ENCODE measurements at regions not wholly inside any gene's neighbourhood (a gene's known extent, or its start where the extent isn't known, plus 50 kb on each side); places are given as distances from the start of the nearest gene placed in this dataset.

DNA sequence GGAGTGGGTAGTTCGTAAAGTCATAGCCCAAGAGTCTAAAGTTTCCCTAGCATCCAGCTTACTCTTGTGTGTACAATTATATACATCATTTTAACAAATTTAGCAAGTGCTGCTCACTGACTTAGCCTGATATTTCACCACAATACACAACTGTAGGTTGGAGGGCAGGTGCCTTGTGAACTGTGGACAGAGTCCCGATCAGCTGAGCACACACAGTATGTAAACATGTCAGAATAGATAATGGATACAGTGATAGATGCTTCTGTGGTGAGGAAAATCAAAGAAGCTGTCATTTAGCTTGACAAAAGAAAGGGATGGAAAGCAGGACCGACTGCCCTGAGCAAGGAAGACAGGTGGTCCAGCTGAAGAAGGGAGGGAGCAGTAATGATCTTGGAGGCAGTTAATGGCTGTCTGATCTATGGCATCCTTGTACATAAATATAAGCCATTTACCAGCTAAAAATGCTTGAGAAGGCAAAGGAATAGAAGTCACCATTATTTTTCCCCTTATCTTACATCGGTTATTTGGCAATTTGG lies 372.8 kb upstream of the UBE2E3 start:
- Histone ChIP-seq H3K4me1 (no peaks in the 10 kb centered on the region), H3K27me3 (no peaks in the 10 kb centered on the region), H3K27ac (no peak overlapping the region), H3K4me3 (replicated peaks in 1 of 3) (no peak overlapping the region), H3K36me3 (no peaks in the 10 kb centered on the region), H3K9me3 (no peaks in the 10 kb centered on the region)
- no peak for DNase-seq
- intact Hi-C loops (cut with DNase I) = no loop called here
- WGBS, 2 donors = 65 to 74% methylated on average over 4 of the region's 4 CpGs
- TF ChIP-seq CTCF (IDR thresholded peaks at IDR 0.05) = no peak
- no peak for TF ChIP-seq POLR2A (IDR thresholded peaks at IDR 0.05)

GRCh38 chr2:180604077-180604476 lies 376.3 kb upstream of the UBE2E3 start:
- H3K4me1 ChIP-seq = no peaks in the 10 kb centered on the region
- no peak for TF ChIP-seq CTCF (IDR thresholded peaks at IDR 0.05)
- no peak for TF ChIP-seq POLR2A (IDR thresholded peaks at IDR 0.05)

DNA sequence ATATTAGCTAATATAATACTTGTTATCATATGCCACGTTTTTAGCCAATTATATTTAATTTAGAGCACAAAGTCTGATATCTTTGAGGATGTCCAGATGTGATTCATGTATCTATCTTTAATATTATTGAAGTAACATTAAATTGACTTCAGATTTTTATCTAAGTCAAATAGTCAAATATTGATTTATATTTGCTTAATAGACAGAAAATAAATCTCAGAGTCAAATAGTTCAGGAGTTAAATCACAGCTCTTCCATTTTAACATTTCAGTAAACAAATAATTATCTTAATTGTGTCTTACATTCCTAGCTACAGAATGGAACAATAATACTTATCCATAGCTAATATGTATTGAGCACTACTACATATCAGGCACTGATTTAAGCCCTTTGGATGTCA lies 379.4 kb upstream of the UBE2E3 start:
- no peaks in the 10 kb centered on the region for H3K36me3 ChIP-seq
- no peak overlapping the region for H3K4me3 ChIP-seq (replicated peaks in 1 of 3)
- DNase-seq = no peak
- no peaks in the 10 kb centered on the region for H3K9me3 ChIP-seq
- TF ChIP-seq POLR2A (IDR thresholded peaks at IDR 0.05) (no peak), CTCF (IDR thresholded peaks at IDR 0.05) (no peak)
- no peak overlapping the region for H3K27ac ChIP-seq
- no peaks in the 10 kb centered on the region for H3K27me3 ChIP-seq
- intact Hi-C loops (cut with DNase I) = no loop called here
- 63 to 72% methylated on average over 1 of the region's 1 CpG for WGBS, 2 donors
- no peaks in the 10 kb centered on the region for H3K4me1 ChIP-seq

More at GRCh38 chr2:180604077-180604476, 376.3 kb upstream of the UBE2E3 start:
- intact Hi-C loops (cut with DNase I) = no loop called here
- 56 to 57% methylated on average over 4 of the region's 4 CpGs for WGBS, 2 donors
- no peak overlapping the region for H3K4me3 ChIP-seq (replicated peaks in 1 of 3)
- H3K9me3 ChIP-seq = no peaks in the 10 kb centered on the region
- H3K36me3 ChIP-seq = no peaks in the 10 kb centered on the region
- H3K27me3 ChIP-seq = no peaks in the 10 kb centered on the region
- H3K27ac ChIP-seq = no peak overlapping the region
- no peak for DNase-seq

GRCh38 chr2:180599804-180600203 lies 380.6 kb upstream of the UBE2E3 start:
- 60 to 66% methylated on average over 4 of the region's 4 CpGs for WGBS, 2 donors
- TF ChIP-seq CTCF (IDR thresholded peaks at IDR 0.05) (no peak), POLR2A (IDR thresholded peaks at IDR 0.05) (no peak)

DNA sequence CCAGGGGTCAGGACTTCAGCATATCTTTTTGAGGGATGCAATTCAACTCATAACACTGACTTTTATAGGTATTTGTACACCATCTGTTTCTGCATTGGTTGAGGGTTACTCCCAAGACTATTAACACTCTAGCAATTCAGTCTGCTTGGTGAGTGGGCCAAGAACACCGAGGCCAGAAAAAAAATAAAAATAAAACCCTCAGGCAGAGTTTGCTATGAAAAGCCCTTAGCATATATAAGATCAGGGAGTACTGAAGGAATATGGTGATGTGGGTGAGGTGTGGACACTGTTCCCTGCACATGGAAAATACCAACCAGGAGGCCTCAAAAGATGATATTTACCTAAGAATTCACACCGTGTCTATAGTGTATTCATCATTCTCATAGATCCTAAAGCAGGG lies 383.2 kb upstream of the UBE2E3 start:
- Histone ChIP-seq H3K36me3 (no peaks in the 10 kb centered on the region), H3K4me3 (replicated peaks in 1 of 3) (no peak overlapping the region), H3K27me3 (no peaks in the 10 kb centered on the region), H3K27ac (no peak overlapping the region), H3K4me1 (no peaks in the 10 kb centered on the region), H3K9me3 (no peaks in the 10 kb centered on the region)
- intact Hi-C loops (cut with DNase I) = no loop called here
- 83% methylated on average over 2 of the region's 2 CpGs for WGBS, 2 donors
- TF ChIP-seq POLR2A (IDR thresholded peaks at IDR 0.05) (no peak), CTCF (IDR thresholded peaks at IDR 0.05) (no peak)
- DNase-seq = no peak

More at GRCh38 chr2:180599804-180600203, 380.6 kb upstream of the UBE2E3 start:
- intact Hi-C loops (cut with DNase I) = no loop called here
- H3K4me3 ChIP-seq (replicated peaks in 1 of 3) = no peak overlapping the region
- DNase-seq = no peak
- no peaks in the 10 kb centered on the region for H3K4me1 ChIP-seq
- no peaks in the 10 kb centered on the region for H3K9me3 ChIP-seq
- H3K36me3 ChIP-seq = no peaks in the 10 kb centered on the region
- no peaks in the 10 kb centered on the region for H3K27me3 ChIP-seq
- no peak overlapping the region for H3K27ac ChIP-seq
